ENCODE measurements at regions not wholly inside any gene's neighbourhood (a gene's known extent, or its start where the extent isn't known, plus 50 kb on each side); places are given as distances from the start of the nearest gene placed in this dataset.

GRCh38 chr5:60334281-60334713 lies 365.7 kb downstream of the DEPDC1B start:
- Mint-ChIP-seq H3K36me3 (ENCODE audit: low read depth) (no peaks in the 10 kb centered on the region), H3K4me1 (peaks cover 4% of the 10 kb centered on the region)

GRCh38 chr5:60333005-60333571 lies 366.9 kb downstream of the DEPDC1B start:
- H3K4me3 Mint-ChIP-seq, result no peak overlapping the region
- no peaks in the 10 kb centered on the region for H3K9me3 Mint-ChIP-seq
- H3K4me1 Mint-ChIP-seq, result peaks cover 4% of the 10 kb centered on the region
- TF ChIP-seq CTCF (IDR thresholded peaks at IDR 0.05; ENCODE audit: unreplicated experiment in 3 of 3), result no peak
- H3K27ac Mint-ChIP-seq, result peak overlapping the region in 1 of 3 experiments; percentile 4
- H3K27me3 Mint-ChIP-seq (ENCODE audit: low read depth), result no peaks in the 10 kb centered on the region
- H3K36me3 Mint-ChIP-seq (ENCODE audit: low read depth), result no peaks in the 10 kb centered on the region

More at GRCh38 chr5:60334281-60334713, 365.7 kb downstream of the DEPDC1B start:
- no peak overlapping the region for H3K4me3 Mint-ChIP-seq
- no peaks in the 10 kb centered on the region for H3K27me3 Mint-ChIP-seq (ENCODE audit: low read depth)
- no peaks in the 10 kb centered on the region for H3K9me3 Mint-ChIP-seq
- H3K27ac Mint-ChIP-seq, result no peak overlapping the region
- no peak for TF ChIP-seq CTCF (IDR thresholded peaks at IDR 0.05; ENCODE audit: unreplicated experiment in 3 of 3)

- peaks cover 4% of the 10 kb centered on the region for H3K4me1 Mint-ChIP-seq
Measured at GRCh38 chr5:60332244-60333004, 367.5 kb downstream of the DEPDC1B start.

GRCh38 chr5:60330236-60330635 lies 369.7 kb downstream of the DEPDC1B start:
- TF ChIP-seq CTCF (IDR thresholded peaks at IDR 0.05; ENCODE audit: unreplicated experiment in 3 of 3), result no peak
- H3K27ac Mint-ChIP-seq, result no peak overlapping the region
- H3K4me3 Mint-ChIP-seq, result no peak overlapping the region
- peaks cover 4% of the 10 kb centered on the region for H3K4me1 Mint-ChIP-seq
- H3K27me3 Mint-ChIP-seq (ENCODE audit: low read depth), result no peaks in the 10 kb centered on the region
- no peaks in the 10 kb centered on the region for H3K9me3 Mint-ChIP-seq
- no peaks in the 10 kb centered on the region for H3K36me3 Mint-ChIP-seq (ENCODE audit: low read depth)

More at GRCh38 chr5:60332244-60333004, 367.5 kb downstream of the DEPDC1B start:
- Mint-ChIP-seq H3K36me3 (ENCODE audit: low read depth) (no peaks in the 10 kb centered on the region), H3K27ac (no peak overlapping the region), H3K4me3 (no peak overlapping the region), H3K27me3 (ENCODE audit: low read depth) (no peaks in the 10 kb centered on the region), H3K9me3 (no peaks in the 10 kb centered on the region)
- TF ChIP-seq CTCF (IDR thresholded peaks at IDR 0.05; ENCODE audit: unreplicated experiment in 3 of 3), result no peak

GRCh38 chr5:60325870-60326269 lies 374.1 kb downstream of the DEPDC1B start:
- TF ChIP-seq CTCF (IDR thresholded peaks at IDR 0.05; ENCODE audit: unreplicated experiment in 3 of 3), result no peak
- H3K27ac Mint-ChIP-seq, result no peak overlapping the region
- peaks cover 4% of the 10 kb centered on the region for H3K4me1 Mint-ChIP-seq
- H3K9me3 Mint-ChIP-seq, result peaks cover 16% of the 10 kb centered on the region
- H3K27me3 Mint-ChIP-seq (ENCODE audit: low read depth), result no peaks in the 10 kb centered on the region
- no peak overlapping the region for H3K4me3 Mint-ChIP-seq
- H3K36me3 Mint-ChIP-seq (ENCODE audit: low read depth), result no peaks in the 10 kb centered on the region
